Mesodermal cell (in vitro differentiated cells): ENCODE measurements at regions not wholly inside any gene's neighbourhood (a gene's known extent, or its start where the extent isn't known, plus 50 kb on each side); places are given as distances from the start of the nearest gene placed in this dataset.

Experiments
- H3K27ac ChIP-seq: 2 replicates; pipeline ENCODE4 v1.7.0; 2013; ENCODE audit warnings: mild to moderate bottlenecking, low read depth, low read length, moderate library complexity; ENCODE audit not compliant: severe bottlenecking
- H3K36me3 ChIP-seq: 2 replicates; pipeline ENCODE4 v1.7.1; 2013; ENCODE audit warnings: mild to moderate bottlenecking, low read length, moderate library complexity; ENCODE audit not compliant: control insufficient read depth, insufficient read depth
- H3K4me1 ChIP-seq: one replicate; pipeline ENCODE4 v1.7.1; 2013; ENCODE audit warnings: mild to moderate bottlenecking, low read length; ENCODE audit not compliant: insufficient read depth, control insufficient read depth, poor library complexity, severe bottlenecking
- H3K4me3 ChIP-seq: 2 replicates; pipeline ENCODE4 v1.7.0; 2013; ENCODE audit warnings: low read length, control low read depth, mild to moderate bottlenecking; ENCODE audit not compliant: insufficient read depth, poor library complexity, severe bottlenecking; ENCODE audit errors: extremely low read depth
- H3K9me3 ChIP-seq: 2 replicates; pipeline ENCODE4 v1.7.1; 2013; ENCODE audit warnings: mild to moderate bottlenecking, low read length, moderate library complexity; ENCODE audit not compliant: control insufficient read depth
- WGBS, 2 experiments: methylation state at CpG; one replicate each; pipeline ENCODE4 v1.1.5; 2013; ENCODE audit warnings: missing lambda C conversion rate in 2 of 2; ENCODE audit not compliant: insufficient coverage in 2 of 2; 5-methylcytosine and 5-hydroxymethylcytosine counted together

GRCh38 chr9:13431222-13431536 is 151.7 kb upstream of the MPDZ start:
- Histone ChIP-seq H3K4me3 (no peak overlapping the region), H3K27ac (no peak overlapping the region)
- 64 to 71% methylated on average over 6 of the region's 6 CpGs for WGBS, 2 experiments

GRCh38 chr9:13430368-13431221 is 151.1 kb upstream of the MPDZ start:
- no peaks in the 10 kb centered on the region for H3K36me3 ChIP-seq
- H3K27ac ChIP-seq, result no peak overlapping the region
- no peaks in the 10 kb centered on the region for H3K9me3 ChIP-seq
- no peak overlapping the region for H3K4me3 ChIP-seq
- no peaks in the 10 kb centered on the region for H3K4me1 ChIP-seq
- 75 to 80% methylated on average over 6 to 8 of the region's 11 CpGs for WGBS, 2 experiments

More at GRCh38 chr9:13431222-13431536, 151.7 kb upstream of the MPDZ start:
- H3K36me3 ChIP-seq, result no peaks in the 10 kb centered on the region
- no peaks in the 10 kb centered on the region for H3K9me3 ChIP-seq
- no peaks in the 10 kb centered on the region for H3K4me1 ChIP-seq

- no peaks in the 10 kb centered on the region for H3K4me1 ChIP-seq
- H3K4me3 ChIP-seq, result no peak overlapping the region
- H3K9me3 ChIP-seq, result no peaks in the 10 kb centered on the region
- no peaks in the 10 kb centered on the region for H3K36me3 ChIP-seq
- no peak overlapping the region for H3K27ac ChIP-seq
- 79 to 83% methylated on average over 5 to 6 of the region's 13 CpGs for WGBS, 2 experiments
Observed at GRCh38 chr9:13429301-13430190, 150.1 kb upstream of the MPDZ start.

DNA sequence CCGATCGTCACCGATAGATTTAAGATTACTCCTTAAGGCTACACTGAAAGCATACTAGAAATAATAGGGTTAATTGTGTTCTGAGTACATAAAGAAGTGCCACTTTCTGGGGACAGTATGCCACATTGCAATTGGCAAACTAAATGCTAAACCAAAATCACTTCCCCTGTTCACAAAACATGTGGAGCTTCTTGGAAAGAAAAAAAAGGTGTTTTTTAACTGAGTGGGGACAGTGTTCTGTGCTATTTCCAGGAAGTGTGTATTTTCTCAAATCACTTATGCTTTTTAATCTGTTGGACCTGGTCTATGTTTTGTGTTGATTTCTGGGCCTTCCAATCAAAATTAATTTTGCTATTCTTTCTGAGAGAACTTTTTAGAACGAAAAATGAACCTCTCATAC is 149.3 kb upstream of the MPDZ start:
- no CpG with 5 or more reads among the region's 4 CpGs for WGBS, 2 experiments
- Histone ChIP-seq H3K4me1 (no peaks in the 10 kb centered on the region), H3K36me3 (no peaks in the 10 kb centered on the region), H3K4me3 (no peak overlapping the region), H3K9me3 (no peaks in the 10 kb centered on the region), H3K27ac (no peak overlapping the region)

GRCh38 chr9:13427587-13427986 is 148.1 kb upstream of the MPDZ start:
- Histone ChIP-seq H3K4me1 (no peaks in the 10 kb centered on the region), H3K4me3 (no peak overlapping the region), H3K9me3 (no peaks in the 10 kb centered on the region), H3K27ac (no peak overlapping the region), H3K36me3 (no peaks in the 10 kb centered on the region)
- no CpG with 5 or more reads among the region's 3 CpGs for WGBS, 2 experiments

- Histone ChIP-seq H3K4me3 (no peak overlapping the region), H3K4me1 (no peaks in the 10 kb centered on the region), H3K9me3 (no peaks in the 10 kb centered on the region), H3K27ac (no peak overlapping the region), H3K36me3 (no peaks in the 10 kb centered on the region)
- 92 to 100% methylated on average over 2 of the region's 3 CpGs for WGBS, 2 experiments
Observed at GRCh38 chr9:13426606-13427005, 147.1 kb upstream of the MPDZ start.

- Histone ChIP-seq H3K36me3 (no peaks in the 10 kb centered on the region), H3K27ac (no peak overlapping the region), H3K9me3 (no peaks in the 10 kb centered on the region), H3K4me1 (no peaks in the 10 kb centered on the region), H3K4me3 (no peak overlapping the region)
- WGBS, 2 experiments, result 84 to 86% methylated on average over 3 of the region's 4 CpGs
Observed at GRCh38 chr9:13424872-13425271, 145.4 kb upstream of the MPDZ start.

- Histone ChIP-seq H3K9me3 (no peaks in the 10 kb centered on the region), H3K4me3 (no peak overlapping the region), H3K27ac (no peak overlapping the region), H3K4me1 (no peaks in the 10 kb centered on the region), H3K36me3 (no peaks in the 10 kb centered on the region)
- 88 to 91% methylated on average over 4 to 5 of the region's 6 CpGs for WGBS, 2 experiments
Observed at GRCh38 chr9:13424204-13424603, 144.7 kb upstream of the MPDZ start.

GRCh38 chr9:13414349-13414748 is 134.9 kb upstream of the MPDZ start:
- H3K36me3 ChIP-seq, result no peaks in the 10 kb centered on the region
- H3K9me3 ChIP-seq, result no peaks in the 10 kb centered on the region
- H3K4me3 ChIP-seq, result no peak overlapping the region
- no peak overlapping the region for H3K27ac ChIP-seq
- H3K4me1 ChIP-seq, result no peaks in the 10 kb centered on the region

GRCh38 chr9:13412331-13412730 is 132.8 kb upstream of the MPDZ start:
- H3K9me3 ChIP-seq, result no peaks in the 10 kb centered on the region
- WGBS, 2 experiments, result 86 to 88% methylated on average over 1 to 2 of the region's 2 CpGs

GRCh38 chr9:13411791-13412190 is 132.3 kb upstream of the MPDZ start:
- H3K36me3 ChIP-seq, result no peaks in the 10 kb centered on the region
- H3K4me1 ChIP-seq, result no peaks in the 10 kb centered on the region
- no peak overlapping the region for H3K4me3 ChIP-seq
- H3K27ac ChIP-seq, result no peak overlapping the region
- H3K9me3 ChIP-seq, result no peaks in the 10 kb centered on the region

More at GRCh38 chr9:13412331-13412730, 132.8 kb upstream of the MPDZ start:
- Histone ChIP-seq H3K4me3 (no peak overlapping the region), H3K36me3 (no peaks in the 10 kb centered on the region), H3K4me1 (no peaks in the 10 kb centered on the region), H3K27ac (no peak overlapping the region)
